PFSK-1 (cell line): ENCODE measurements at regions not wholly inside any gene's neighbourhood (a gene's known extent, or its start where the extent isn't known, plus 50 kb on each side); places are given as distances from the start of the nearest gene placed in this dataset.

ENCODE experiments used
- FOXP2 ChIP-seq: optimal IDR thresholded peaks from 2 replicates; pipeline ENCODE3; 2011; ENCODE audit warnings: borderline replicate concordance, control low read depth, inconsistent platforms; ENCODE audit not compliant: insufficient read depth; ENCODE audit errors: extremely low read length, extremely low read depth
- POLR2AphosphoS5 ChIP-seq: IDR thresholded peaks from 2 replicates; pipeline ENCODE4 v1.6.1; 2012; ENCODE audit warnings: low read depth, mild to moderate bottlenecking, control low read depth, low read length, moderate library complexity
- SIN3A ChIP-seq: IDR thresholded peaks from 2 replicates; pipeline ENCODE4 v1.6.1; 2012; ENCODE audit warnings: mild to moderate bottlenecking, low read length, moderate library complexity, borderline replicate concordance; ENCODE audit not compliant: insufficient read depth
- TF ChIP-seq, protein P1 (sequence below), 2 experiments: IDR thresholded peaks; 2 replicates each; pipeline versions ENCODE4 v1.6.1 to v1.8.0; 2011 to 2012; ENCODE audit warnings: low read depth in 2 of 2, low read length in 2 of 2, control low read depth in 1 of 2, inconsistent platforms in 1 of 2, mild to moderate bottlenecking in 1 of 2, moderate library complexity in 1 of 2; ENCODE audit not compliant: insufficient read depth in 1 of 2

DNA sequence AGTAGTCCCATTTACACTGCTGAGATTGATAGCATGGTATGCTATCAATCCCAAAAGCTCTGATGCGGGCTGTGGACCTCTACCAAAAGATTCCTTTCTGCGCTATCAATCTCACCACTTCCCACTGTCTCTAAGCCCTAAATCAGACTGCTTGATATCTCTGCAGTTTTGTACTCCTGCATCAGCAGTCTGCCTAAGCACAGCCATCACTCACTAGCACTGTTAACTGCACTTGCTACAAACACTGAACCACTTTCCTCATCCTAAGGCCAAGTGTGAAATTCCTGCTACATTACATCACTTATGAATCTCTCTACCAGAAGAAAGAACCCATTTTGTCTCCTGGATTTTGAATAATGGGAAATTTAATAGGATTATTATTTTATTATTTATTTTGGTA, 237.0 kb downstream of the HNMT start:
- TF ChIP-seq, protein P1, sequence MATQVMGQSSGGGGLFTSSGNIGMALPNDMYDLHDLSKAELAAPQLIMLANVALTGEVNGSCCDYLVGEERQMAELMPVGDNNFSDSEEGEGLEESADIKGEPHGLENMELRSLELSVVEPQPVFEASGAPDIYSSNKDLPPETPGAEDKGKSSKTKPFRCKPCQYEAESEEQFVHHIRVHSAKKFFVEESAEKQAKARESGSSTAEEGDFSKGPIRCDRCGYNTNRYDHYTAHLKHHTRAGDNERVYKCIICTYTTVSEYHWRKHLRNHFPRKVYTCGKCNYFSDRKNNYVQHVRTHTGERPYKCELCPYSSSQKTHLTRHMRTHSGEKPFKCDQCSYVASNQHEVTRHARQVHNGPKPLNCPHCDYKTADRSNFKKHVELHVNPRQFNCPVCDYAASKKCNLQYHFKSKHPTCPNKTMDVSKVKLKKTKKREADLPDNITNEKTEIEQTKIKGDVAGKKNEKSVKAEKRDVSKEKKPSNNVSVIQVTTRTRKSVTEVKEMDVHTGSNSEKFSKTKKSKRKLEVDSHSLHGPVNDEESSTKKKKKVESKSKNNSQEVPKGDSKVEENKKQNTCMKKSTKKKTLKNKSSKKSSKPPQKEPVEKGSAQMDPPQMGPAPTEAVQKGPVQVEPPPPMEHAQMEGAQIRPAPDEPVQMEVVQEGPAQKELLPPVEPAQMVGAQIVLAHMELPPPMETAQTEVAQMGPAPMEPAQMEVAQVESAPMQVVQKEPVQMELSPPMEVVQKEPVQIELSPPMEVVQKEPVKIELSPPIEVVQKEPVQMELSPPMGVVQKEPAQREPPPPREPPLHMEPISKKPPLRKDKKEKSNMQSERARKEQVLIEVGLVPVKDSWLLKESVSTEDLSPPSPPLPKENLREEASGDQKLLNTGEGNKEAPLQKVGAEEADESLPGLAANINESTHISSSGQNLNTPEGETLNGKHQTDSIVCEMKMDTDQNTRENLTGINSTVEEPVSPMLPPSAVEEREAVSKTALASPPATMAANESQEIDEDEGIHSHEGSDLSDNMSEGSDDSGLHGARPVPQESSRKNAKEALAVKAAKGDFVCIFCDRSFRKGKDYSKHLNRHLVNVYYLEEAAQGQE (IDR thresholded peaks at IDR 0.05; ENCODE audit: insufficient read depth in 1 of 2, low read depth in 2 of 2, low read length in 2 of 2), result no peak
- TF ChIP-seq POLR2AphosphoS5 (no peak), SIN3A (no peak), FOXP2 (no peak)
